ELF-1 (cell line): ENCODE measurements at regions not wholly inside any gene's neighbourhood (a gene's known extent, or its start where the extent isn't known, plus 50 kb on each side); places are given as distances from the start of the nearest gene placed in this dataset.

Experiments
- DNase-seq: peaks from one replicate; pipeline ENCODE4 v3.0.0-alpha.2; 2016; ENCODE audit warnings: low read depth, low spot score

DNA sequence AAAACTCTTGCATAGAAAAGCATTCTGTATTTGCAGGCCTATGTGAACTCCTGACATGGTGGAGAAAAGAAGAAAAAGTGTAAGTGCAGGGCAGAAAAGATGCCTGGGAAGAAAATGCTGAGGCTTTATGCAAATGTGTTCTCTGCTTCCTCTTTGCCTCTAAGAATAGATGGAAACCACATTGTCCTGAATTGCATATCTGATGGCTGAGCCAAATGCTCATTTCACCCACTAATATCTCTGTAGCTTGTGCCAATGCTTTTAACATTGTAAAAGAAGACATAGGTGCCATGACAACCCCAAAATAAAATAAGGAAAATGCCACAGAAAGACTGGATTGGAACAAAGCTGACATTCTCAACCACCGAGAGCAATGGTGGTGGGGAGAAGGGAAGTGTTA, 307.4 kb downstream of the GRIA2 start:
- no peak for DNase-seq

DNA sequence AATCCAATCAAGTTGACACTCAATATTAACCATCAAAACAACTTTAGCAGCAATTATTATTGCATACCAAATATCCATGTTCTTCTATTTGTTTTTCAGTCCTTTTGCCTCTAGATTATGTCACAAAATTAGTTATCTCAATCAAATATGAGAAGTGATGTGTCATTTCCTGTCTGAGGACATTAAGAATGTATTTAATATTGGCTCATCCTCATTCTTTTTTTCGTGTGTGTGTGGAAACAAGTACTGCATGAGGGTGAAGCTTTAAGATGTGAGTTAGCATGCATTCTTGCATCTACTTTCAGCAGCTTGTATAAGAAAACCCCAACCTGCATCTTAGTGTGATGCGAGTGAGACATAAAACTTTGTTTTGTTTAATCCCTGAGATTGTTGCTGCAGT, 301.4 kb downstream of the GRIA2 start:
- DNase-seq: no peak

DNA sequence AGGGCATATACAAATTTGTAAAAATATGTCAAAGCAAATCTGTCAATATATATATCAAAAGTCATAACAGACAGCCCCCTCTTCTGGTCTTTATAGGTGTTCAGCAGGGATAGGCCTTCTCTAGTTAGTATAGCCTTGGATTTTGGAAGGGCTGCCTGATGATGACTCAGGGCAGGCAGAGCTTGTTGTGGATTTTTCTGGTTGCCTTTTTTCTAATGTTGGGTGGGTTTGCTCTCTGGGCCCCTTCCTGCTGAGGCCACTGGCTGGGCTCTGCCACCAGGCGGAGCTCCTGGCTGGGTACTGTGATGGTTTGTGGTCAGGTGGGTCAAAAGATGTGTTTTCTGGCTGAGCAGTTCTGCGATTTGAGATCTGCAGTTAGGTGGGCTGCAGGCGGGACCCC, 294.2 kb downstream of the GRIA2 start:
- peak; percentile 73 for DNase-seq

DNA sequence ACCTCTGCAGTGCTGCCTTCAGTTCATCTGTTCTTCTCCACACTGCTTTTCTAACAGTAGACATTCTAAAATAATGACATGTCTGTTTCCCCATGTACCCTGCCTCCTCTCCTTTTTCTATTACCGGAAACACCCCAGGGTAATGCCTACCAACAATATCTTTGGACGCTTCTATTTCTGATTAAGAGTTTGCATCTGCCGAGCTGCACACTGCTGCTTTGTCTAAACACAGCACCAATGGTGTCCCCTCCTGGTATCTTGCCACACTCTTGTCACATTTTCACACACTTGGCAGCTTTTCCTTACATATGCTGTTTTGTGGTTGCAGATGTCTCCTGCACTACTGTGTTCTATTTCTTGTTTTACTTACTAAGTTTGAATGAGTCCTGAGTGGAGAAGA, 288.8 kb downstream of the GRIA2 start:
- DNase-seq: no peak

DNA sequence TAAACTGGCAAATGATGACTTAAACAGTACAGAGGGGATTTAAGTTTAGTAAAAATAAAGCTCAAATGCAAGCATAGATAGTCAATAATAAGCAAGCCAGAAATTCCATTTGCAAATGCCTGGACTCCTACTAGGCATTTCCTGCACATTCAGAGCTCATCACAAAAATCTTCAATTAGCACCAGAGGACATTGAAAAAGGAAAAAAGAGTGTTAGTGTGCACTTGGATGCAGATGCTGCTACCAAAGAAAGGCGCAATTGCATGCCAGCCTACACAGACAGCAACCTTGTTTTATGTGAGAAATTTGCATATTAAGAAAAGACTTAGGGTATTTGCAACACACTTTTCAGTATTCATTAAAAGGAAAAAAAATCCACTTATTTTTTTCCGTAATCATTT, 282.1 kb downstream of the GRIA2 start:
- no peak for DNase-seq

DNA sequence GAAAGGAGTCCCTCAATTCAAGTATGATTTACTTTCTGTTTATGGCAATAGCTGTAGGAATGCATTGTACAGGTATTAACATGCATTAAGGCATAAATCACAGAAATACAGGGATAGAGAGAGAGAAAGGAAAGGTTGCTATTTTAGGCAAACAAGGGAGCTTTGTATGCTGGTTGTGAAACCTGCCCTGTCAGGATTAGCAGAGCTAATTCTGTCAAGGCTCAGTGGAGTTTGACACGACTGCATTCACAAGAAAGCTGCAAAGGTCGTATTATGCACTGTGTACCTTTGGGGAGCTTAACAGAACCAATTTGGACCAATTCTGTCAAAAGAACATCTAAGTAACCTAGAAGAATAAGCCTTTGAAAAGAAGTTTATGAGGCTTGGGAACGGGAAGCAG, 239.3 kb downstream of the GRIA2 start:
- no peak for DNase-seq

DNA sequence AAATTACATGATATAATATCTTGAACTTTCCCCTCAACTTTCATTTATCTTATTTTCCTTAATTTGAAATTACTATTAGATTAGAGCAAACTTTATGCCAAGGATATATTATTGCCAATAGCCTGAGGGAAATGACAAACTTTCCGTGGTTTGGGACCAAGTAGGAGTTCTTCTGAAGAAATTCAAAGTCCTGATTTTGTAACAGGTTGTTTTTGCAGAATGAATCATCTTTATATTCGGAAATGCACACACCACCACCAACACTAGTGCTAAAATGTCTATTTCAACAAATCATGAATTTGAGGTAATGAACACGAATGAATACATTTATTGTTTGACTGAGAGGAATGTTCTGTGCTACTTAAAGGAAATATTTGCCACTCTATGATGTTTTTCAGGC, 226.7 kb downstream of the GRIA2 start:
- DNase-seq: no peak

DNA sequence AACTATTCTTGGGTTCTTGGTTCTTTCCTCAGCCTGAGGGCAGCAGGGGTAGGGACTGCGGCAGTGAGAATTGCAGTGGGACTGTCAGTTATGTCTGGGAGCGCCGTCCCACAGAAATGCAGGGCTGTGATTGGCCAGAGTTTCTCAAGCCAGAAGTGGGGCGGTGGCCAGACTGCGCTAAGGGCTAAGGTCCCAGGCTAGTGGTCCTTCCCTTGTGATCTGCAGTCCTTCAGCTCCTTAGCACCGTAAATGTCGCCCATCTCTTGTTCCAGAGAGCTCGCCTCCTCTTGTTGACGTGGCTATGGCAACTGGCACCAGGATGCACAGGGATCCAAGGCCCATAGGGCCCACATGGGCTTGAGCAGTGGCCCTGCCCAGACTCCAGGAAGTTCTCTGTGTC, 223.5 kb downstream of the GRIA2 start:
- no peak for DNase-seq

DNA sequence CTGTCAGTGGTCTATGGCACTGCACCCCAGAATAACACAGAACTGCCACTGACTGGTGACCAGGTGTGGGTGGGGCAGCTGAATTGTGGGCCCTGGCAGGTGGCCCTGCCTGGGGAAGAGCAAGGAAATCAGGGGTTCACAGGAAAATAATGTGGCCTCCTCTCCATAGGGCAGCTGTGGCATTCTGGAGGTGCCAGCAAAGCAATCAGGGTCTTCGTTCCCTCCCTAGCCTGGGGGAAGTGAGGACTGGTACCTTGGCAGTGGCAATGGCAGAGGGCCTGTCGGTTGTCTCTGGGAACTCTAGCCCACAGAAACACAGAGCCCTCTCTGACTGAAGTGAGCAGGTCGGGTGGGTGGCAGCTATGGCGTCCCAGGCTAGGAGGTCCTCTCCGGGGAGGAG, 223.0 kb downstream of the GRIA2 start:
- DNase-seq: no peak

DNA sequence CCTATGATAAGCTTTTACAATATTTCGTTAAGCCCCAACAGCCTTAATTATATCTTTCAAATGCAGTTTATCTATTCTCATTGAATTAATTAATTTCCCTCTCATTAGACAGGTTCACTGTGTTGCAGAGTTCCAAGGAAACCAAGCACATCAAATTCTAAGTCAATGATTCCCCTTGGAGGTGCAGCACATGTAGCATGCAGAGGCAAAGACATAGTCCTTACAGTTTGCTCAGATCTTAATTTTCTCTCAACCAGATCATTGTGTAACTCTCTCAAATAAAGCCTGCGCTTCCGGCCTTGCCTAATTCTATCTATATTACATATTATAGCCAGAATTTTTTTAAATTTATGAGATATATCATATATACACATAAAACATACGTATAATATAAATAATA, 205.4 kb downstream of the GRIA2 start:
- no peak for DNase-seq

DNA sequence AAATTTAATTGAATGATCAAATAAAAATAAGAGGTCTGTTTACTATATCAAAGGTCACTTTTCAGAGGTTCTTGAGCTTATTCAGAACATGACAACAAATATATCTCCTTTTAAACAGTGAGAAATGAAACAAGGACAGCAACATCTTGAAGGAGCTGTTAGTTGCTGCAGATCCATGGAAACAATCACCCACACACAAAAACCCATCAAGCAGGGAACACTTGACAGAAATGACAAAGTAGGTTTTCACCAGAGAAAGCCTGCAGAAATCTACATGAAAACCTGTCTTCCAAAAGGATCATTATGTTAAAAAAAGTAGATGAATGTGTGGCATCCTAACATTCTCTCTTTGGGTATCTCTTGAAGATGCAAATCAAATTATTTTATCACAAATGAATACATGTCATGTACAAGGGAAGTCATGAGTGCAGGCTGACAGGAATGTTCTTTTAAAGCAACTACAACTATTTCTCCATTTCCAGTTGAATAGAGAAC, 203.0 kb downstream of the GRIA2 start:
- no peak for DNase-seq

DNA sequence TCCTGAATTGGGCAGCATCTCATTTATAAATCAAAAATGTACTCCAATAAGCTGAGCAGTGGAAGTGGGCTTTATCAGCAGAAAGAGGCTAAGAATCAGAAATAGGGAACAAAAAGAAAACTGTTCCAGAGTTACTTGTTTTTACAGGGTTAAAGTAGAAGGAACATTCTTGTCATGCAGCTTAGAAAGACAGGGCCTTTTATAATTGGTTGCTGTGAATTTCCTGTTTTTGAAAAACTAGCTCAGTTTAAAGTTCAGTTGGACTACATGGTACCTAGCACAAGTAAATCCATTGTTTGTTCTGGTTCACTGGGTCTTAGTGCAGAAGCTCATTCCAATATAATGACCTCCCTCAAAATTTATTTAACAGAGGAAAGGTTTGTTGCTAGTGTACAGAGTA, 200.8 kb downstream of the GRIA2 start:
- no peak for DNase-seq
